Activated CD4-positive, alpha-beta memory T cell treated with anti-CD3 and anti-CD28 coated beads for 36 hours (primary cell): ENCODE measurements at regions not wholly inside any gene's neighbourhood (a gene's known extent, or its start where the extent isn't known, plus 50 kb on each side); places are given as distances from the start of the nearest gene placed in this dataset.

Experiments used
- CTCF ChIA-PET: fragments of 350-600 bp; sonication (Branson Sonifier 250); formaldehyde crosslinking; loops from one replicate; lab custom pipeline; 2021; ENCODE audit warnings: antibody characterized with exemption, inconsistent platforms; lab: Charles Lee
- POLR2A ChIA-PET: fragments of 350-600 bp; sonication (Branson Sonifier 250); formaldehyde crosslinking; loops from one replicate; lab custom pipeline; 2021; ENCODE audit warnings: antibody characterized with exemption; lab: Charles Lee
- DNase-seq: peaks from one replicate; pipeline ENCODE4 v3.0.0-alpha.2; 2020
- H3K27ac Mint-ChIP-seq: one replicate; pipeline ENCODE4 v1.8.0; 2021; ENCODE audit warnings: mixed read lengths
- H3K27me3 Mint-ChIP-seq: one replicate; pipeline ENCODE4 v1.8.0; 2021; ENCODE audit warnings: mixed read lengths
- H3K36me3 Mint-ChIP-seq: one replicate; pipeline ENCODE4 v1.8.0; 2021; ENCODE audit warnings: mixed read lengths
- H3K4me1 Mint-ChIP-seq: one replicate; pipeline ENCODE4 v1.8.0; 2021; ENCODE audit warnings: low read depth, mixed read lengths
- H3K4me3 Mint-ChIP-seq: one replicate; pipeline ENCODE4 v1.8.0; 2021; ENCODE audit warnings: mild to moderate bottlenecking, mixed read lengths
- H3K9me3 Mint-ChIP-seq: one replicate; pipeline ENCODE4 v1.8.0; 2021; ENCODE audit warnings: mixed read lengths
- intact Hi-C: fragments of 100-400 bp; cut with micrococcal nuclease; formaldehyde crosslinking; loops from one replicate; pipeline ENCODE4 v1.15.1; 2023

GRCh38 chr19:28426110-28426729 lies 786.7 kb downstream of the UQCRFS1 start:
- no peak overlapping the region for H3K4me3 Mint-ChIP-seq
- no peaks in the 10 kb centered on the region for H3K27me3 Mint-ChIP-seq
- CTCF ChIA-PET, result no interaction called here

GRCh38 chr19:28425046-28425931 lies 787.7 kb downstream of the UQCRFS1 start:
- ChIA-PET POLR2A (no interaction called here), CTCF (no interaction called here)
- Mint-ChIP-seq H3K27me3 (no peaks in the 10 kb centered on the region), H3K27ac (no peak overlapping the region), H3K4me1 (no peaks in the 10 kb centered on the region), H3K36me3 (no peaks in the 10 kb centered on the region), H3K9me3 (peaks cover 2% of the 10 kb centered on the region), H3K4me3 (no peak overlapping the region)
- intact Hi-C loops, result no loop called here
- DNase-seq, result no peak

More at GRCh38 chr19:28426110-28426729, 786.7 kb downstream of the UQCRFS1 start:
- H3K27ac Mint-ChIP-seq, result no peak overlapping the region
- DNase-seq, result no peak
- no peaks in the 10 kb centered on the region for H3K4me1 Mint-ChIP-seq
- POLR2A ChIA-PET, result no interaction called here
- H3K9me3 Mint-ChIP-seq, result peaks cover 2% of the 10 kb centered on the region
- intact Hi-C loops, result no loop called here
- H3K36me3 Mint-ChIP-seq, result no peaks in the 10 kb centered on the region

- CTCF ChIA-PET, result no interaction called here
- Mint-ChIP-seq H3K27ac (no peak overlapping the region), H3K4me1 (no peaks in the 10 kb centered on the region), H3K9me3 (peaks cover 2% of the 10 kb centered on the region), H3K27me3 (no peaks in the 10 kb centered on the region), H3K4me3 (no peak overlapping the region), H3K36me3 (no peaks in the 10 kb centered on the region)
- intact Hi-C loops, result no loop called here
- POLR2A ChIA-PET, result no interaction called here
- DNase-seq, result no peak
Measured at GRCh38 chr19:28424662-28425045, 788.3 kb downstream of the UQCRFS1 start.

GRCh38 chr19:28424077-28424476 lies 788.9 kb downstream of the UQCRFS1 start:
- no peaks in the 10 kb centered on the region for H3K27me3 Mint-ChIP-seq
- POLR2A ChIA-PET, result no interaction called here
- no peaks in the 10 kb centered on the region for H3K36me3 Mint-ChIP-seq
- H3K9me3 Mint-ChIP-seq, result peaks cover 2% of the 10 kb centered on the region
- no peak overlapping the region for H3K27ac Mint-ChIP-seq
- CTCF ChIA-PET, result no interaction called here
- intact Hi-C loops, result no loop called here
- H3K4me3 Mint-ChIP-seq, result no peak overlapping the region
- H3K4me1 Mint-ChIP-seq, result no peaks in the 10 kb centered on the region
- DNase-seq, result no peak

- CTCF ChIA-PET, result no interaction called here
- H3K27ac Mint-ChIP-seq, result no peak overlapping the region
- POLR2A ChIA-PET, result no interaction called here
- H3K9me3 Mint-ChIP-seq, result peaks cover 2% of the 10 kb centered on the region
- no peaks in the 10 kb centered on the region for H3K4me1 Mint-ChIP-seq
- H3K36me3 Mint-ChIP-seq, result no peaks in the 10 kb centered on the region
- intact Hi-C loops, result no loop called here
- no peak overlapping the region for H3K4me3 Mint-ChIP-seq
- no peak for DNase-seq
- no peaks in the 10 kb centered on the region for H3K27me3 Mint-ChIP-seq
Measured at GRCh38 chr19:28422791-28423650, 789.9 kb downstream of the UQCRFS1 start.

- DNase-seq, result no peak
- ChIA-PET POLR2A (no interaction called here), CTCF (no interaction called here)
- Mint-ChIP-seq H3K36me3 (no peaks in the 10 kb centered on the region), H3K27ac (no peak overlapping the region), H3K9me3 (peaks cover 2% of the 10 kb centered on the region), H3K4me1 (no peaks in the 10 kb centered on the region), H3K27me3 (no peaks in the 10 kb centered on the region), H3K4me3 (no peak overlapping the region)
- intact Hi-C loops, result no loop called here
Measured at GRCh38 chr19:28422046-28422445, 790.9 kb downstream of the UQCRFS1 start.

GRCh38 chr19:28420811-28421550 lies 792.0 kb downstream of the UQCRFS1 start:
- no peak for DNase-seq
- ChIA-PET POLR2A (no interaction called here), CTCF (no interaction called here)
- no peaks in the 10 kb centered on the region for H3K36me3 Mint-ChIP-seq
- H3K4me1 Mint-ChIP-seq, result no peaks in the 10 kb centered on the region
- no peak overlapping the region for H3K27ac Mint-ChIP-seq
- peaks cover 2% of the 10 kb centered on the region for H3K9me3 Mint-ChIP-seq
- no peaks in the 10 kb centered on the region for H3K27me3 Mint-ChIP-seq
- H3K4me3 Mint-ChIP-seq, result no peak overlapping the region
- intact Hi-C loops, result no loop called here

GRCh38 chr19:28419312-28419711 lies 793.6 kb downstream of the UQCRFS1 start:
- POLR2A ChIA-PET, result no interaction called here
- Mint-ChIP-seq H3K27me3 (no peaks in the 10 kb centered on the region), H3K9me3 (peaks cover 2% of the 10 kb centered on the region), H3K36me3 (no peaks in the 10 kb centered on the region), H3K4me3 (no peak overlapping the region), H3K27ac (no peak overlapping the region), H3K4me1 (no peaks in the 10 kb centered on the region)
- no peak for DNase-seq
- intact Hi-C loops, result no loop called here
- CTCF ChIA-PET, result no interaction called here

GRCh38 chr19:28417361-28417760 lies 795.6 kb downstream of the UQCRFS1 start:
- Mint-ChIP-seq H3K36me3 (no peaks in the 10 kb centered on the region), H3K4me3 (no peak overlapping the region), H3K27me3 (no peaks in the 10 kb centered on the region), H3K9me3 (peaks cover 2% of the 10 kb centered on the region), H3K27ac (no peak overlapping the region), H3K4me1 (no peaks in the 10 kb centered on the region)
- intact Hi-C loops, result no loop called here
- ChIA-PET CTCF (no interaction called here), POLR2A (no interaction called here)
- DNase-seq, result no peak

GRCh38 chr19:28416245-28416644 lies 796.7 kb downstream of the UQCRFS1 start:
- H3K4me3 Mint-ChIP-seq, result no peak overlapping the region
- ChIA-PET POLR2A (no interaction called here), CTCF (no interaction called here)
- intact Hi-C loops, result no loop called here
- no peaks in the 10 kb centered on the region for H3K36me3 Mint-ChIP-seq
- H3K27ac Mint-ChIP-seq, result no peak overlapping the region
- H3K27me3 Mint-ChIP-seq, result no peaks in the 10 kb centered on the region
- H3K9me3 Mint-ChIP-seq, result no peaks in the 10 kb centered on the region
- no peak for DNase-seq
- no peaks in the 10 kb centered on the region for H3K4me1 Mint-ChIP-seq

- H3K27me3 Mint-ChIP-seq, result no peaks in the 10 kb centered on the region
- no peaks in the 10 kb centered on the region for H3K36me3 Mint-ChIP-seq
- intact Hi-C loops, result no loop called here
- POLR2A ChIA-PET, result no interaction called here
- CTCF ChIA-PET, result no interaction called here
- no peak overlapping the region for H3K4me3 Mint-ChIP-seq
- no peak overlapping the region for H3K27ac Mint-ChIP-seq
- H3K9me3 Mint-ChIP-seq, result peaks cover 3% of the 10 kb centered on the region
- no peaks in the 10 kb centered on the region for H3K4me1 Mint-ChIP-seq
- no peak for DNase-seq
Measured at GRCh38 chr19:28414748-28415147, 798.2 kb downstream of the UQCRFS1 start.

GRCh38 chr19:28409859-28410258 lies 803.1 kb downstream of the UQCRFS1 start:
- Mint-ChIP-seq H3K27me3 (no peaks in the 10 kb centered on the region), H3K4me1 (no peaks in the 10 kb centered on the region), H3K27ac (no peak overlapping the region), H3K9me3 (peaks cover 3% of the 10 kb centered on the region), H3K36me3 (no peaks in the 10 kb centered on the region), H3K4me3 (no peak overlapping the region)
- CTCF ChIA-PET, result no interaction called here
- DNase-seq, result no peak
- intact Hi-C loops, result no loop called here
- POLR2A ChIA-PET, result no interaction called here
